ENCODE measurements at regions not wholly inside any gene's neighbourhood (a gene's known extent, or its start where the extent isn't known, plus 50 kb on each side); places are given as distances from the start of the nearest gene placed in this dataset.
"Not testable (repeated sequence)": the region's sequence is repeated elsewhere in the genome, so short reads cannot be mapped to it uniquely, and the experiment has no call there.

DNA sequence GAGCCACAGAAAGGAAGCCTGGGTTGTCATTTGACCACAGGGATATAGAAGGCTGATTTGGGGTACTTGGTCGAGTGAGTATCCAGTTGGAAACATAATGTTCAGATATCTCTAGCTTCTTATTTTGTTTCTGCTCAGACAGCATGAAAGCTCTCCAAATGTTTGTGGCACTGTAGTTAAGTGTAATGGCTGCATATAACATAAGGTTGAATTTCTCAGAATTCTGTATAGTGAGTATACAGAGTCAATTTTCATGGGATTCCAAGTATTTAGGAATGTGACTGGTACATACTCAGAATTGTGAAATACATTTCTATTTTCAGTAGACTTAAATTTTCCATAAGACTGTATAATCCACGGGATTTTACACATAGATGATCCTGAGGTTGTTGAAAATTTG lies 2102.1 kb upstream of the RAG2 start:
- FAIRE-seq, result no peak

DNA sequence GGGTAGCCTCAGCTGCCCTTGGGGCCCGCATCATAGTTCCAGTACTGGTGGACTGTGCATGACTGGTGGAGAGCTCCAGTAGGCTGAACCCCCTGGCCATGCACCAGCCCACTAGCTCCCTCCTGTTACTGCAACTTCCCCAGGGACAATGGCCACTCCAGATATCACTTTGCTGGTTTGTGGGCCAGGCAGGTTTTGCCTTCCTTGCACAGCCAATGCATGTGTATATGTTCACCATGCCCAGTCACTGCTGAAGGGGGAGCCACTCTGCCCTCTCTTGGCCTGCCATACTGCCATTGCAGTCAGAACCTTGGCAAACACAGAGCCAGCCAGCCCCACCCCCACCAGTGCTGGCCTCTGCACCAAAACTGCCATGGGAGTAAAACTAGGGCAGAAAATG lies 2095.3 kb upstream of the RAG2 start:
- FAIRE-seq, result no peak

DNA sequence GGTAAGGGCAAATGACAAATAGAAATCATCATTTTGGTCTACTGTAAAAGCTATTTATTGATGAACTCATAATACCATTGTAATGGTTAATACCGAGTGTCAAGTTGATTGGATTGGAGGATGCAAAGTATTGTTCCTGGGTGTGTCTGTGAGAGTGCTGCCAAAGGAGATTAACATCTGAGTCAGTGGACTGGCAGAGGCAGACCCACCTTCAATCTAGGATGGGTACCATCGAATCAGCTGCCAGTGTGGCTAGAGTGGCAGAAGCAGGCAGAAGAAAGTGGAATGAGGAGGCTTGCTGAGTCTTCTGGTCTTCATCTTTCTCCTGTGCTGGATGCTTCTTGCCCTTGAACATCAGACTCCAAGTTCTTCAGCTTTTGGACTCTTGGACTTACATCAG lies 2092.2 kb upstream of the RAG2 start:
- FAIRE-seq, result not testable (repeated sequence)

DNA sequence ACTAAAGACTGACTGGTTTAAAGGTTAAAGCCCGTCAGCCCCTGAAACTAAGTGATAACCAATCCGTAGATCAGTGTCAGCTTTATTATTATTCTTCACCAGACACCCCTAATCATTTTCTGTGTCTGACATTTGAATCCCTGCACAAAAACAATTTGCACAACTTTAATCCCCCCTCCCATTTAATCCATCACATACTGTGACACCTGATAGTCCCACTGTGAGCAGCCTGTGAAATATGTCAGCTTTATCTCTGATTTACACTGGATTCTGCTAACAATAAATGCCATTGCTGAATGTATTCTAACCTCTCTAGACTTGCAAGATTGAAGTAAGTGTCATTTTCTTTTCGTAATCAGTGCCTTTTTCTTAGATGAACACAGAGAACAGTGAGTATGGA lies 2089.0 kb upstream of the RAG2 start:
- FAIRE-seq, result no peak

DNA sequence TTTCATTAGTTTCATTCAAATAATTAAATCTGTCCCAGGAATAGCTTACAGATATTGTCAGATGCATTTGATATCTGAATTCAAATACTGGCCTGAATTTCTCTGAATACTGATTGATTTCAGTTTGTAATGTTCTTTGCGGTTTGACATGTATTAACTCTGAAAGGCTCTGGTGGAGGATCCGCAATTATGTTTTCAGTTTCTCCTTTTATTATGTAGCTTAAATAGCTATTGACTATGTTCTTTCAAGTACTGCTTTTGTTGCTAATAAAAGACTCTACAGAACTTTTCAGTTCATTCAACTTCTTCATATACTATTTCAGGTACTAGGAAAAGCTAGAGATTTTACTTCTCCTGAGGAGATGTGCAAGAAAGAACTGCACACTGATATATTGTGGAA lies 2085.4 kb upstream of the RAG2 start:
- FAIRE-seq, result no peak

DNA sequence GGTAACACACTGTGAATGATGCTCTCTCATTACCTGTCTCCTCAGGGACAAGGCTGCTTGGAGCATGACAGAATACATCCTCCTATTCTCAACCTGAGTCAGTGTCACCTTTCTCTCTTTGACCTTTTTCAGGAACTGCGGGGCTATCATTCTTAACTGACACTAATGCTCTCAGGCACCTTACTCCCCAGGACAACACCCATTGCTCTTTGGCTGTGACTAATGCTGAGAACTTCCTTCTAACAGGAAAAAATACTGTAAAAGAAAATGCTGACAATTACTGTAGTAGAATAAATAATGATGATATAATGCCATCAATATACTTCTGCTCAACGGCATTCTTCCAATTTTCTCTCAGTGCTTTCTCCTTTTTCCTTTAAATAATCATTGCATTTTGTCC lies 2082.7 kb upstream of the RAG2 start:
- FAIRE-seq, result no peak

DNA sequence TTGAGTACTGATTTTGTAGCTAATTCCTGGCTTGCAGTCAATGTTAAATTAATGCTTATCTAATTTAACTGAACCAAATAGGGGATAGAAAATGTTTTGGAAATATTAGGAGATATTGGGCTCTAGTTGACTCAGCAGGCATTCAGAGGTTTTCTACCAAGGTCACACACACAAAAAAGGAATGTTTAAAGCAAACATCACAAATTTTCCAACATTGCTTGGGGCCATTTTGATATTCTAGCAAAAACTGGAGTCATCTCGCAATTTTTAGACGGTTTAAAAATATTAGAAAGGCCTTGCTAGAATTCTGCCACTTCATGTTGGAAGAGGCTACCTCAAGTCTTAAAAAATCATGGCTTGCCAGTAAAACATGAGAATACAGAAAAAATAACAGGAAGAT lies 2082.1 kb upstream of the RAG2 start:
- FAIRE-seq, result no peak

DNA sequence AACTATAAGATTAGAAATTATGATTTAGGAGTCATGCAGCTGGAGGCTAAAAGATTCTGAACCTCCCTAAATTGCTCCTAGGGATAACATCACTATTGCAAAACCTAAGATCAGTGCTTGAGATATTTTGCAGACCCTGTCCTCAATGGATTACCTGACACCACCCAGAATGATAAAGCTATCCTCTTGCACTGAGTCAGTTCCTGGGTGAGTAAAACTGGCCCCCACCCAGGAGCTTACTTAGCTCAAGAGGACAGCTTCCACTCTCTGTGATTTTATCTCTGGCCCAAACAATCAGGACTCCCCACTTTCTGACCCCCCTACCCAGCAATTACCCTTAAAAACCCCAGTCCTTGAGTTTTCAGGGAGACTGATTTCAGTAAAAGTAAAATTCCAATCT lies 2074.4 kb upstream of the RAG2 start:
- FAIRE-seq, result no peak

DNA sequence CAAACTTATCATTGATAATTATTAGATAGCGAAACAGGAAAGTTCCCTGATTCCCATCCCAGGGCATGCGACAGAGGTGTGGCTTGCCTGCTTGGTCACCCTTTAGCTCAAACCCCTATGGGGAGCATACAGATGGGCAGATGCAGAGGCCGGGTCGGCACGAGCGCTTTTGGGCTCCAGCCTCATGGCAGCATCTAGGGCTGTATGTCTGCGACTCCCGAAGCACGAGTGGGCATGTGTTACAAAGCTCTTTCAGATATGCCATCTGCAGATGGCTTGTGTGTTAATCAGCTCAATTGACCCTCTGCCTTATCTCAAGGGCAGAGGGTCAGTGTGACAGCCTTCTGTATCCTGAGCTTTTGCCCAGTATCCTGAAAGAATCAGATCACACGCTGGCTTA lies 2069.3 kb upstream of the RAG2 start:
- no peak for FAIRE-seq

DNA sequence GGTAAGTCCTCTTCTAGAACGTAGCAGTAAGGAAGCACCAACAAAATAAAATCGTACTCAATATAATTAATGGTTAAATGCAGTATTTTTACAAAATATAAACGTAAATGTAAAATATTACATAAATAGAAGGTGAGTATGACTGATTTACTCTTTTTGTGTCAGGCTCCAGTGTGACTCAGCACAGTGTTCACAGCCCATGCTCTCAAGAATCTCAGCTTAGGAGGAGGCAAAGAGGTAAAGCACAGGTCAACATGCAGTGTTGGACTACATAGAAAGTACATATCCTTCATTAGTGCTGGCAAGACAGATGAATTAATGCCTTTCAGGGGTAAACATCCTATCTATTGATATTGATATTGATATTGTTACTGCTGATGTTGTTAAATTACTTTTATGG lies 2050.6 kb upstream of the RAG2 start:
- no peak for FAIRE-seq

DNA sequence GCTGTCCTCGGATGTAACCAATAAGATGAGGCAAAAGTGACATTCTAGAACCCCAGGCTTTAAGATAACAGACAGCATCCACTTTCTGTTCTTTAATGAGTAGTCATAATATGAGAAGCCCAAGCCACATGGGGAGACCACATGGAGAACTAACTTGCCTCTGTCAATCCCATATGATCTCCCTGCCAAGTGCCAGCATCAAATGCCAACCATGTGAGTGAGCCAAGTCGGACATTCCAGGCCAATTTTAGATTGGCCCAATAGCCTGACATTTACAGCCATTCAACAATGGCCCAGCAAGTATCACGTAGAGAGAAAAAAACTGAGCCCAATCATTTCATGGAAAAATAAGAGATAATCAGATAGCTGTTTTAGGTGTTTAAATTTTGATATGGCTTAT lies 2048.3 kb upstream of the RAG2 start:
- FAIRE-seq, result no peak

DNA sequence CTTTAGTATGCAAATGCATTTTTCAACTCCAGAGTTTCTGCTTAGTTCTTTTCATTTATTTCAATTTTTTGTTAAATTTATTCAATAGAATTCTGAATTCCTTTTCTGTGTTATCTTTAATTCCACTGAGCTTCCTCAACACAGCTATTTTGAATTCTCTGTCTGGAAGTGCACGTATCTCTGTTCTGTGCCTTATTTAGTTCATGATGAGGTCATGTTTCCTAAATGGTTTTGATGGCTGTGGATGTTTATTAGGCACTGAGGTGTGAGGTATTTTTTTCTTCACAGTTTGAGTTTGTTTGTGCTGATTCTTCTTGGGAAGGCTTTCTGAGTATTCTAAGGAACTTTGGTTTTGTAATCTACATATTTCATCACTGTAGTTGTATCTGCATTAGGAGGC lies 2042.8 kb upstream of the RAG2 start:
- no peak for FAIRE-seq

DNA sequence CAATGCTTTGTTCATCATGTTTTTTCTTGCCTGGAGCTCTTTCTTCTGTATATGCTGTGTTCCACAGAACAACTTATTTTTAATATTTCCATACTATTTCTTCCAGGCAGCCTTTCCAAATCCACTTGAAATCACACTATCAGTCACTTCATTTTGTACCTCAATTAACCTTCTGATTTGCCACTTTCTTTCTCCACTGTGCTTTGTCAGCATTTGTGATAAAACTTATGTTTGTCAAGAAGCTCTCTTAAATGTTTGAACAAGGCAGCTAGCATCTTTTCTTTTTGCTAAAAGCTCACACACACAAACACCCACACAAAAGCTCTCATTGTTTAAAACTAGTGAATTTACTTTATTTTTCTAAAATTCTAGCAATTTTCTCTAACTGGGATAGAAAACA lies 2014.7 kb upstream of the RAG2 start:
- no peak for FAIRE-seq

DNA sequence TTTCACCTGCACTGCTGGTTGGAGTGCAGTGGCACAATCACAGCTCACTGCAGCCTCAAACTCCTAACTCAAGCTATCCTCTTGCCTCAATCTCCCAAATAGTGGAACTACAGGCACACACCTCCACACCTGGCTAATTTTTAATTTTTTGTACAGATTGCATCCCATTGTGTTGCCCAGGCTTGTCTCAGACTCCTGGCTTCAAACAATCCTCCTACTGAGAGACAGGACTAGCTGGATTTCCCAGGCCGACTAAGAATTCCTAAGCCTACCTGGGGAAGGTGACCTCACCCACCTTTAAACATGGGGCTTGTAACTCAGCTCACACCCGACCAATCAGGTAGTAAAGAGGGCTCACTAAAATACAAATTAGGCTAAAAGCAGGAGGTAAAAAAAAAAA lies 2003.3 kb upstream of the RAG2 start:
- FAIRE-seq, result not testable (repeated sequence)

DNA sequence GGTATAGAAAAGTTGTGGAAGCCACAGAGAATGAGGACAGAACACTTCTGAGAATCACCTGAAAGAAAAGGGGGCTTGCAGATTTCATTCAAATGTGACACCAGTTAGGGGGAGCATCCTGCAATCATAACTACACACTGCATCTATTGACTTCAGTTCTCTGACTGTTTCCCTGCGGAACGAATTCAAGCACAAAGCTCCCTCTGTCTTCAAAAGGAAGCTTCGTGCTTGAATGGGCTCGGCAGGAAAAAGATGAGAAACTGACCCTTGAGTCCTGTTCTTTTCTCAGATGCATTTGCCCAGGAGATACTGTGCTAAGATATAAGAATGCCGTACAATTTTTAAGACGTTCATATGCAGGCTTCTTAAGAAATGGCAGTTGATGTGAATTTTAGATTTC lies 2000.4 kb upstream of the RAG2 start:
- FAIRE-seq, result no peak

DNA sequence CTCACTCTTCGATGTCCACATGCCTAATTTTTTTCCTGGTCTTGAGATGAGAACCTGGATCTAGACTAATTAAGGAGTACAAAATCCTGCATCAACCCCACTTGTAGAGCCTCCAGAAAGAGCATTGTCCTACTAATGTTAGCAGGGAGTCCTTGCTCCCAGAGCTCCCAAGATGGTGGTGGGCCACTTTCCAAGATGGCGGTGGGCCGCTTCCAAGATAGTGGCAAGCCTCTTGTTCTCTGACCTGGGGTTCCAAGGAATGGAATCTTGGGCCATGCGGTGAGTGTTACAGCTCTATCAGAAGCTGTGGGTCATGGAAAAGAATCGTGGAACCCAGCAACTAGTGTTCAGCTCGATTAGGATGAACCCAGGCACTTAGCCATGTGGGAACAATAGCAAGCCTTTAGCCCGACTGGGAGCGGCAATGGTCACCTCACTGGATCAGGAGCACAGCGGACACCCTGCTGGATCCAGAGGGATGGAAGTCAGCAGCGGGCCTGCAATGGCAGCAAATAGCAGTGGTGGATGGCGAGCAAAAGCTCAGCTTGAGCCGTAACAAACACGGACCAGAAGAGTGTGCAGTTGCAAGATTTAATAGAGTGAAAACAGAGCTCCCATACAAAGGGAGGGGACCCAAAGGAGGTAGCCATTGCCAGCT lies 1997.5 kb upstream of the RAG2 start:
- not testable (repeated sequence) for FAIRE-seq

DNA sequence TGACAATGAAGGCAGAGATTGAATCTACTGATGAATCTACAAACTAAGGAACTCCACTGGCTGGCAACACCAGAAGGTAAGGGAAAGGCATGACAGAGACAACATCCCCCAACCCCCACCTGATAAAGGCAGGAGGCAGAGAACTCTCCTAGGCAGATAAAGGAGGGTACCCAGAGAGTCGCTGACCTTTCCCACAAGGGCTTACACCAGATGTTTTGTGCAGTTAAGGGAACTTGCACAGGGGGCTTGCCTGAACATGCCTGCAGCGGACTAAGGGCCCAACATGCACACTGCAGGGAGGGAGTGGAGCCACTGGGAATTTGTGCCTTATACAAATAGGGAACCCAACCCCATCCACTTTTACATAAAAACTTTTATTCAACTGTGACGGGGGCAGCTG lies 1996.9 kb upstream of the RAG2 start:
- FAIRE-seq, result no peak

DNA sequence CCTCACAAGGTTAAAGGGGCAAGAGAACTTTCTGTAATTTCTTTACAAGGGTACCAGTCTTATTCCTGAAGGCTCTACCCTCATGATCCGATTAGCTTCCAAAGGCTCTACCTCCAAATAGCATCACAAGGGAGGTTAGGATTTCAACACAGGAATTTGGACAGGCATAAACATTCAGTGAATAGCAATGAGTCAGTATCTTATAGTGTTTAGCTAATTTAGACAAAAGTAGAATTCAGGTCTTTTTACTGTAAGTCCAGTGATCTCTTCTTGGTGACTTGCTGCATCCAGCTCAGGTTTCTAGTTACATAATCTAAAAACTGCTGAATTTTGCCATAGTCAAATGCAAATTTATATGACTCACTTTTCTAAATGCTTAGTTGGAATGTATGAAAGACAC lies 1995.6 kb upstream of the RAG2 start:
- FAIRE-seq, result no peak

DNA sequence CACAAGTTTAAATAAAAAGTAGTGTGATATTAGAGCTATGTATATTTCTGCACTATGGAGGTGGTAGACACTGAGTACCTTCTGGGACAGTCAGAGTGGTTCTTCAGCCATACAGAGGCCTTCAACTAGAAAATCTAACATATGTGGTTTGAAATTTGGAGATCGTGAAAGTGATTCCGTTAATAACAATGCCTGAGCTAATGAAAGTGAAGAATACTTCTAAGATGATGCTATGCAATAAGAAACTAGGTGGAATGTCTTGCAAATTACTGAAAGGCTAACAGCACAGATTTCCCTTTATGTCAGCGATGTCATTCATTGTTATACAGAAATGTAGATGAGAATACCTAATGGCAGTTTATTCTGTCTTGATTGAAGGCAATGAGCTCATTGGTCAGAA lies 1984.7 kb upstream of the RAG2 start:
- no peak for FAIRE-seq

DNA sequence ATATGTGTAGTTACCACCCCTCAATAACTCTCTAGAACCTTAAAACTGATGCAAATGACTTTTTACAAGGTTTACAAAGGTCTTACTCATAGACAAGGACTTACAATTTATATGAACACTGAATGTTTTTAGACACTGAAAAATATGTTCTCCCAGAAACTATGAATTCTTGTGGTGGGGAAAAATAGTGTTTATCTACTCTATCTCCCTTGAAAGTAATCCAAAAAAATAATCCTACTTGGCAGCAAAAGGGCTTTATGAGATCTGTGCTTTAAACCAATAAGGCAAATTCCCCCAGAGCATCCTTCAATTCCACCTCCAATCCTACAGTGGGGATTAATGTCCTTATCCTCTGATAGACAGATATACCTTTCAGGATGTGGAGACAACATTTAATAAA lies 1984.1 kb upstream of the RAG2 start:
- no peak for FAIRE-seq

DNA sequence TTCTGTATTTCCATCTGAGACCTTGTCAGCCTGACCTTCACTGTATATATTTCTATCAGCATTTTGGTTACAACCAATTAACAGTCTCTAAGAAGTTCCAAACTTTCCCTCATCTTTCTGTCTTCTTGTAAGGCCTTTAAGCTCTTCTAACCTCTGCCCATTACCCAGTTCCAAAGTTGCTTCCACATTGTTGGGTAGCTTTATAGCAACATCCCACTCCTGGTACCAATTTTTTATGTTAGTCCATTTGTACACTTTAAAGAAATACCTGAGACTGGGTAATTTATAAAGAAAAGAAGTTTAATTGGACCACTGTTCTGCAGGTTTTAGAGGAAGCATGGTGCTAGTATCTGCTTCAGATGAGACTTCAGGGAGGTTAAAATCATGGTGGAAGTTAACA lies 1979.7 kb upstream of the RAG2 start:
- FAIRE-seq, result no peak

DNA sequence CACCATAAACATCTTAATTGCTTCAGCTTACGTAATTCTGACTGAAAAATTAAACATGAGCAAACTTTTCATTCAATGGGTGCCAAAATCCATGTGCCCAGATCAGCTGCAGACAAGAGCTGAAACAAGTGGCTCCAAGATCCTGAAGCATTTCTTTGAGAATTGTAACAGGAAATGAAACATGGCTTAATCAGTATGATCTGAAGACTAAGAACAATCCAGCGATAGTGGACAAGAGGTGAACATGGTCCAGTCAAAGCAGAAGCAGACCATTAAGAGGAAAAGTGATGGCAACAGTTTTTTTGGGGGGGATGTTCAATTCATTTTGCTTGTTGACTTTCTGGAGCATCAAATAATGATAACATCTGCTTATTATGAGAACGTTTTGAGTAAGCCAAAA lies 1964.5 kb upstream of the RAG2 start:
- no peak for FAIRE-seq

DNA sequence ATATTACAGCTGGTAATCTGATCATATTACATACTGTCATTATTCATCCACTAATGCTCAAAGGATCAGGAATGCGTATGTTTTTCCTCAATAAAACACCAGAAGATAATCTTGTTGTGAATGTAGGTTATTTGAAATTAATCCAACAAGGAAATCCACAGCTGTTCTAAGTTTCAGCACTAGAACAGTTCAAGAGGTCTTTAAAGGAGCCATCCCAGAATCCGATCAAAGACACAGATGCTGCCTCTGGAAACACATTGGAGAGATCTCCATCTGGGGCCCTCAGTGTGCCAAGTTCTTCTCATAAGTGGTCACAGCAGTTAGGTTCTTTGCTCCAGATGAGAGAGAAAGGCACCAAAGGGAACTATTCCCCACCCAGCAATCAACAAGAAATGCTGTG lies 1955.1 kb upstream of the RAG2 start:
- no peak for FAIRE-seq

DNA sequence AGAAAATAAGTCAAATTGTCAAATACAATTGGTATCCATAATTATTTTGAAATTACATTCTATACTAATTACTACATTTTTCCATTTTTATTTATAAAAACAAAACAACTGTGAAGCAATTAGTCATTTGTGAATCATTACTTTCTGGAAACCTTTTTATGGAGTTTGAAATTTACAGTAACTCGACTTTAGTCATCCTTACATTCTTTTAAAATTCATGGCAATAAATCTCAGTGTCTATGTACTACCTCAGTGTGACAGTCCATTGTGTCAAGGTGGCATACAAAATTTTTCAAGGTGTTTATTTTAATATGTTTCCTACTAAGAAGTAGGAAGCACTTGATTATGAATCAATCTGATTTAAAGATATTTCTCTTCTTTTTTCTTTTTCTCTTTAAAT lies 1949.4 kb upstream of the RAG2 start:
- FAIRE-seq, result no peak

DNA sequence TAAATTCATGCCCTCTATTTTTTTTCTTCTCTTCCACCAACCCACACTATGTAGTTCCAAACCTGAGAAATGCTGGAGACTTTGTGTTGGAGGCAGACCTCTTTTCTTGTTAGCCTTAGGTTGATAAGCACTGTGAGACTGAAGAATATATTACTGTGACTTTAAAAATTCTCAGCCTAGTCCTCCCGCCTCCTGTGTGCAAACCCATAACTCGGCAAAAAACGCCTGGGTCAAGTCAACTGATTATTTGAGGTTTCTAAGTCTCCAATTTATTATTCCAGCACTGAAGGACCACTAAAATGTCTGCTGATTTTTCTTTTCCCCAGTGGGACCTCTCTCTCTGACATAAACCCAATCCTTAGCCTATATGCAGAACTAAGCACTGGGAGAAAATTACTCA lies 1946.0 kb upstream of the RAG2 start:
- FAIRE-seq, result no peak

DNA sequence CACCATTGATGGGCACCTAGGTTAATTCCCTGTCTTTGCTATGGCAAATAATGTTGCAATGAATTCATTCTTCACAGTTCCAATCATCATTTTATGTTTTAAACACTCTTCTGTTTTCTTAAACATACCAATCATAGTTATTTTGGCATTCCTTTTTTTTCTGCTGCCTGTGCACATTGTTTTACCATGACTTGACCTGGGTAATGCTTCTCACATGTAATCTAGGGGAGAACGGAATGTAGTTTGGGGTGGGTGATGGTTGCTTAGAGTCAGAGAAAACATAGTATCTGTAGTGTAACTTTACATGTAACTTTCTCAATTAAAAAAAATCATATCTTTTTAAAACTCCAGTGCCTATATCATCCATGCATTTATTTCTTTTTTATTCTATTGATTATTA lies 1945.3 kb upstream of the RAG2 start:
- FAIRE-seq, result no peak

Data from G401.6 (cell line).